ENCODE measurements at regions not wholly inside any gene's neighbourhood (a gene's known extent, or its start where the extent isn't known, plus 50 kb on each side); places are given as distances from the start of the nearest gene placed in this dataset.

DNA sequence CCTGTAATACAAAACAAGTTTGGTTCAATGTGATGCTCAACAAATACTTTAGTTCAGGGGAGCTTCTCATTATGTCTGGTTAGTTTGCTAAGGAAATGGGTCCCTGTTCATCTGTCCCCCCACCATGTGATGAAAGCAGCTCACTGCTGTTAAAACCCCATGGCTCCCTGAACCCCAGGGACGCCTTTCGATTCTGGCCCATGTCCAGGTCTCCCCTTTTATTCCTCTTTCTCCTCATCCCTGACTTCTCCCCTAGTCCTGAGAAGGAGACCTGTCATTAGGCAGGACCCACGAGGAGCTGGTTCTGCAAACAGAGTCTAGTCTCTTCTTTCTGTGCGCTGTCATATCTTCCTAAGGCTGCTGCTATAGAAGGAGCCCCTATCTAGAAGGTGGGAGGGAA lies 213.3 kb upstream of the OSR1 start:
- ChIA-PET CTCF (no interaction called here), POLR2A (no interaction called here)
- H3K4me1 Mint-ChIP-seq = no peaks in the 10 kb centered on the region
- no peaks in the 10 kb centered on the region for H3K36me3 ChIP-seq (replicated peaks in 1 of 2; ENCODE audit: control extremely low read depth in 1 of 2, control insufficient read depth in 1 of 2, extremely low read depth in 1 of 2, insufficient read depth in 2 of 2, low read length in 1 of 2)
- H3K4me3 ChIP-seq (ENCODE audit: control extremely low read depth in 1 of 5, extremely low read depth in 1 of 5, insufficient read depth in 1 of 5, low read depth in 2 of 5, low read length in 4 of 5) = no peak overlapping the region
- no peak for ATAC-seq (ENCODE audit: low read depth)
- H3K4me3 Mint-ChIP-seq = no peak overlapping the region
- WGBS (ENCODE audit: insufficient coverage) = 81% methylated on average over 4 of the region's 4 CpGs
- DNase-seq = no peak
- H3K27me3 ChIP-seq (replicated peaks in 1 of 4; ENCODE audit: control extremely low read depth in 1 of 4, control insufficient read depth in 3 of 4, insufficient read depth in 4 of 4, low read length in 3 of 4) = no peaks in the 10 kb centered on the region
- H3K27me3 Mint-ChIP-seq = no peaks in the 10 kb centered on the region
- H3K9ac ChIP-seq (ENCODE audit: low read length) = no peak overlapping the region
- no peaks in the 10 kb centered on the region for H4K20me1 ChIP-seq (ENCODE audit: control insufficient read depth, insufficient read depth, low read length, poor library complexity, severe bottlenecking)
- H3K9me3 Mint-ChIP-seq (ENCODE audit: insufficient read depth) = no peaks in the 10 kb centered on the region
- no peak overlapping the region for H3K27ac ChIP-seq (ENCODE audit: low read length in 2 of 2)
- no peaks in the 10 kb centered on the region for H3K4me1 ChIP-seq (ENCODE audit: control insufficient read depth in 2 of 2, insufficient read depth in 2 of 2, low read length in 2 of 2)
- no peaks in the 10 kb centered on the region for H3K79me2 ChIP-seq (ENCODE audit: control insufficient read depth, insufficient read depth, low read length)
- no peaks in the 10 kb centered on the region for H3K9me3 ChIP-seq (ENCODE audit: control extremely low read depth in 1 of 3, control insufficient read depth in 2 of 3, insufficient read depth in 1 of 3, low read length in 2 of 3)
- no peak overlapping the region for H3K27ac Mint-ChIP-seq
- H3K4me2 ChIP-seq (replicated peaks; ENCODE audit: low read depth, low read length, poor library complexity, severe bottlenecking) = no peak overlapping the region
- no peak overlapping the region for H2AFZ ChIP-seq (ENCODE audit: insufficient read depth, low read depth, low read length, poor library complexity, severe bottlenecking)
- intact Hi-C loops (cut with micrococcal nuclease) = no loop called here
- TF ChIP-seq EZH2 (IDR thresholded peaks at IDR 0.05; ENCODE audit: borderline replicate concordance, insufficient read depth, low read depth, low read length, poor library complexity, severe bottlenecking) = no peak
- TF ChIP-seq, protein P1, sequence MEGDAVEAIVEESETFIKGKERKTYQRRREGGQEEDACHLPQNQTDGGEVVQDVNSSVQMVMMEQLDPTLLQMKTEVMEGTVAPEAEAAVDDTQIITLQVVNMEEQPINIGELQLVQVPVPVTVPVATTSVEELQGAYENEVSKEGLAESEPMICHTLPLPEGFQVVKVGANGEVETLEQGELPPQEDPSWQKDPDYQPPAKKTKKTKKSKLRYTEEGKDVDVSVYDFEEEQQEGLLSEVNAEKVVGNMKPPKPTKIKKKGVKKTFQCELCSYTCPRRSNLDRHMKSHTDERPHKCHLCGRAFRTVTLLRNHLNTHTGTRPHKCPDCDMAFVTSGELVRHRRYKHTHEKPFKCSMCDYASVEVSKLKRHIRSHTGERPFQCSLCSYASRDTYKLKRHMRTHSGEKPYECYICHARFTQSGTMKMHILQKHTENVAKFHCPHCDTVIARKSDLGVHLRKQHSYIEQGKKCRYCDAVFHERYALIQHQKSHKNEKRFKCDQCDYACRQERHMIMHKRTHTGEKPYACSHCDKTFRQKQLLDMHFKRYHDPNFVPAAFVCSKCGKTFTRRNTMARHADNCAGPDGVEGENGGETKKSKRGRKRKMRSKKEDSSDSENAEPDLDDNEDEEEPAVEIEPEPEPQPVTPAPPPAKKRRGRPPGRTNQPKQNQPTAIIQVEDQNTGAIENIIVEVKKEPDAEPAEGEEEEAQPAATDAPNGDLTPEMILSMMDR (IDR thresholded peaks at IDR 0.05) = no peak

DNA sequence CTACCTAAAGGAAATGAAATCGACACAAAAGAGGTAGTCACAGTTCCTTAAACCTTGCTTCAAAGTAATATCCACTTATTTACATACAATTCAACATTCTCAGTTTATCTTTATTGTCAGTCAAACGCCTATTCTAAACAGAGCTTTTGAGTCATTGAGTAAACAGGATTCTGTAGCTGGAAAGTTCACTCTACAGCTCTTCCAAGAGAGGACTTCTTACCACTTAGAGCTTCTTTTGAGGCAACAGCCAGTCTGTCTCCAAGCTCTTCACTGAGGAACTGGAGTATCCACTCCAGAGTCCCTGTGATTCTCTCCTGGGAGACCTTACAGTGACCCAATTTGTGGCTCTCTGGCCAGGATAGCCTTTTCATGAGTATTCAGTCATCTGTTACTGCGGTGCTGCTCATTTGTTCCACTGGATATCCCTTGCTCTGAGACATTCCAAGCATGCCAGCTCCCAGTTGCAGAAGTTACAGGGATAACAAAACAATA lies 210.9 kb upstream of the OSR1 start:
- ChIA-PET CTCF (no interaction called here), POLR2A (no interaction called here)
- no peak overlapping the region for H2AFZ ChIP-seq (ENCODE audit: insufficient read depth, low read depth, low read length, poor library complexity, severe bottlenecking)
- H3K4me1 ChIP-seq (ENCODE audit: control insufficient read depth in 2 of 2, insufficient read depth in 2 of 2, low read length in 2 of 2) = no peaks in the 10 kb centered on the region
- 100% methylated on average over 1 of the region's 3 CpGs for WGBS (ENCODE audit: insufficient coverage)
- H3K36me3 ChIP-seq (replicated peaks in 1 of 2; ENCODE audit: control extremely low read depth in 1 of 2, control insufficient read depth in 1 of 2, extremely low read depth in 1 of 2, insufficient read depth in 2 of 2, low read length in 1 of 2) = no peaks in the 10 kb centered on the region
- no peak for ATAC-seq (ENCODE audit: low read depth)
- H4K20me1 ChIP-seq (ENCODE audit: control insufficient read depth, insufficient read depth, low read length, poor library complexity, severe bottlenecking) = no peaks in the 10 kb centered on the region
- Mint-ChIP-seq H3K27ac (no peak overlapping the region), H3K27me3 (no peaks in the 10 kb centered on the region), H3K4me1 (no peaks in the 10 kb centered on the region), H3K4me3 (no peak overlapping the region), H3K9me3 (ENCODE audit: insufficient read depth) (peaks cover 2% of the 10 kb centered on the region)
- TF ChIP-seq EZH2 (IDR thresholded peaks at IDR 0.05; ENCODE audit: borderline replicate concordance, insufficient read depth, low read depth, low read length, poor library complexity, severe bottlenecking) = no peak
- TF ChIP-seq, protein P1 (IDR thresholded peaks at IDR 0.05) = no peak
- intact Hi-C loops (cut with micrococcal nuclease) = no loop called here
- H3K9me3 ChIP-seq (ENCODE audit: control extremely low read depth in 1 of 3, control insufficient read depth in 2 of 3, insufficient read depth in 1 of 3, low read length in 2 of 3) = no peaks in the 10 kb centered on the region
- no peaks in the 10 kb centered on the region for H3K27me3 ChIP-seq (replicated peaks in 1 of 4; ENCODE audit: control extremely low read depth in 1 of 4, control insufficient read depth in 3 of 4, insufficient read depth in 4 of 4, low read length in 3 of 4)
- H3K4me2 ChIP-seq (replicated peaks; ENCODE audit: low read depth, low read length, poor library complexity, severe bottlenecking) = no peak overlapping the region
- H3K79me2 ChIP-seq (ENCODE audit: control insufficient read depth, insufficient read depth, low read length) = no peaks in the 10 kb centered on the region
- no peak for DNase-seq
- no peak overlapping the region for H3K9ac ChIP-seq (ENCODE audit: low read length)
- H3K4me3 ChIP-seq (ENCODE audit: control extremely low read depth in 1 of 5, extremely low read depth in 1 of 5, insufficient read depth in 1 of 5, low read depth in 2 of 5, low read length in 4 of 5) = no peak overlapping the region
- no peak overlapping the region for H3K27ac ChIP-seq (ENCODE audit: low read length in 2 of 2)

Data from B cell (primary cell).